ENCODE measurements at regions not wholly inside any gene's neighbourhood (a gene's known extent, or its start where the extent isn't known, plus 50 kb on each side); places are given as distances from the start of the nearest gene placed in this dataset.

GRCh38 chr2:185219981-185220380, 518.6 kb upstream of the FSIP2 start:
- Histone ChIP-seq H3K36me3 (no peaks in the 10 kb centered on the region), H3K27me3 (no peaks in the 10 kb centered on the region), H3K9me3 (no peaks in the 10 kb centered on the region), H3K4me1 (no peaks in the 10 kb centered on the region), H3K27ac (no peak overlapping the region), H3K4me3 (no peak overlapping the region)
- TF ChIP-seq, protein P1, sequence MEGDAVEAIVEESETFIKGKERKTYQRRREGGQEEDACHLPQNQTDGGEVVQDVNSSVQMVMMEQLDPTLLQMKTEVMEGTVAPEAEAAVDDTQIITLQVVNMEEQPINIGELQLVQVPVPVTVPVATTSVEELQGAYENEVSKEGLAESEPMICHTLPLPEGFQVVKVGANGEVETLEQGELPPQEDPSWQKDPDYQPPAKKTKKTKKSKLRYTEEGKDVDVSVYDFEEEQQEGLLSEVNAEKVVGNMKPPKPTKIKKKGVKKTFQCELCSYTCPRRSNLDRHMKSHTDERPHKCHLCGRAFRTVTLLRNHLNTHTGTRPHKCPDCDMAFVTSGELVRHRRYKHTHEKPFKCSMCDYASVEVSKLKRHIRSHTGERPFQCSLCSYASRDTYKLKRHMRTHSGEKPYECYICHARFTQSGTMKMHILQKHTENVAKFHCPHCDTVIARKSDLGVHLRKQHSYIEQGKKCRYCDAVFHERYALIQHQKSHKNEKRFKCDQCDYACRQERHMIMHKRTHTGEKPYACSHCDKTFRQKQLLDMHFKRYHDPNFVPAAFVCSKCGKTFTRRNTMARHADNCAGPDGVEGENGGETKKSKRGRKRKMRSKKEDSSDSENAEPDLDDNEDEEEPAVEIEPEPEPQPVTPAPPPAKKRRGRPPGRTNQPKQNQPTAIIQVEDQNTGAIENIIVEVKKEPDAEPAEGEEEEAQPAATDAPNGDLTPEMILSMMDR (IDR thresholded peaks at IDR 0.05), result no peak
- no peak for TF ChIP-seq POLR2AphosphoS5 (IDR thresholded peaks at IDR 0.05)
- no peak for TF ChIP-seq POLR2A (IDR thresholded peaks at IDR 0.05)
- intact Hi-C loops (cut with DNase I; ENCODE audit: low total_unique reads), result no loop called here
- no peak for DNase-seq (ENCODE audit: low spot score in 2 of 2)

DNA sequence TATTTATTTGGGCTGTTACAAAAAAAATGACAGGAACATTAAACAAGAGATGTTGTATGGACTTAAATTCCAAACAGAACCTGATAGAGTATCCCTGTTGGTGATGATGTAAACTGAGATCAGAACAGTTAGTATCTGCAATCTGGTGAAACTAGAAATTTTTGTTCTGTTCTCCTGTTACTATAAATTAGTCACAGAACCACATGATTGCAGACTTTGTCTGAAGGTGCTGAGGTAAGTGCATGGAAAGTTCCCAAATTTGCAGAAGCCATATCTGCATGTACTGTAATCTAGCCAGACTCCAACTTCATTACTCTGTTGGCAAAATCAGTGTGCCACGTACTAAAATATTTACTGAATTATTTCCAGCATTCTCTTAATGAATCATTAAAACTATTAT, 516.3 kb upstream of the FSIP2 start:
- TF ChIP-seq, protein P1 (IDR thresholded peaks at IDR 0.05), result no peak
- TF ChIP-seq POLR2A (IDR thresholded peaks at IDR 0.05) (no peak), POLR2AphosphoS5 (IDR thresholded peaks at IDR 0.05) (no peak)
- H3K27me3 ChIP-seq, result no peaks in the 10 kb centered on the region
- no peak overlapping the region for H3K4me3 ChIP-seq
- H3K27ac ChIP-seq, result no peak overlapping the region
- no peaks in the 10 kb centered on the region for H3K36me3 ChIP-seq
- H3K4me1 ChIP-seq, result no peaks in the 10 kb centered on the region
- H3K9me3 ChIP-seq, result no peaks in the 10 kb centered on the region
- intact Hi-C loops (cut with DNase I; ENCODE audit: low total_unique reads), result no loop called here
- no peak for DNase-seq (ENCODE audit: low spot score in 2 of 2)

- no peak overlapping the region for H3K27ac ChIP-seq
- H3K9me3 ChIP-seq, result no peaks in the 10 kb centered on the region
- H3K27me3 ChIP-seq, result no peaks in the 10 kb centered on the region
- no peaks in the 10 kb centered on the region for H3K4me1 ChIP-seq
- intact Hi-C loops (cut with DNase I; ENCODE audit: low total_unique reads), result no loop called here
- DNase-seq (ENCODE audit: low spot score in 2 of 2), result no peak
- H3K36me3 ChIP-seq, result no peaks in the 10 kb centered on the region
- no peak for TF ChIP-seq POLR2AphosphoS5 (IDR thresholded peaks at IDR 0.05)
- TF ChIP-seq, protein P1 (IDR thresholded peaks at IDR 0.05), result no peak
- no peak for TF ChIP-seq POLR2A (IDR thresholded peaks at IDR 0.05)
- H3K4me3 ChIP-seq, result no peak overlapping the region
Observed at GRCh38 chr2:185227391-185227790, 511.2 kb upstream of the FSIP2 start.

GRCh38 chr2:185239491-185239890, 499.1 kb upstream of the FSIP2 start:
- no peak for DNase-seq (ENCODE audit: low spot score in 2 of 2)
- no peaks in the 10 kb centered on the region for H3K9me3 ChIP-seq
- intact Hi-C loops (cut with DNase I; ENCODE audit: low total_unique reads), result no loop called here
- TF ChIP-seq POLR2AphosphoS5 (IDR thresholded peaks at IDR 0.05), result no peak
- TF ChIP-seq, protein P1 (IDR thresholded peaks at IDR 0.05), result no peak
- TF ChIP-seq POLR2A (IDR thresholded peaks at IDR 0.05), result no peak
- no peak overlapping the region for H3K27ac ChIP-seq
- H3K27me3 ChIP-seq, result no peaks in the 10 kb centered on the region
- H3K4me1 ChIP-seq, result no peaks in the 10 kb centered on the region
- H3K4me3 ChIP-seq, result no peak overlapping the region
- H3K36me3 ChIP-seq, result no peaks in the 10 kb centered on the region

DNA sequence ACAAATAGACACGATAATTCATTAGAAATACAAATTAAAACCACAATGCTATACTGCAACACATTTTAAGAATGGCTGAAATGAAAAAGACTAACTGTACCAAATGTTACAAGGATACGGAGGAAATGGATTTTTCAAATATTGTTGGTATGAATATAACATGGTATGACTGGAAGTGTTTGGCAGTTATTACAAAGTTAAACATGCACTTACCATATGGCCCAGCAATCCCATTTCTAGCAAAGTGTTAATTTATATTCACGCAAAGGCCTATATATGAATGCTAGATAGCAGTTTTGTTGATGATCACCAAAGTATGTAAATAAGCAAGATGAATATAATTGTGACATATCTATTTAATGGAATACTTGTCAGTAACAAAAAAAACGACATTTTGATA, 497.8 kb upstream of the FSIP2 start:
- Histone ChIP-seq H3K27ac (no peak overlapping the region), H3K4me1 (no peaks in the 10 kb centered on the region), H3K4me3 (no peak overlapping the region), H3K9me3 (no peaks in the 10 kb centered on the region), H3K27me3 (no peaks in the 10 kb centered on the region), H3K36me3 (no peaks in the 10 kb centered on the region)
- intact Hi-C loops (cut with DNase I; ENCODE audit: low total_unique reads), result no loop called here
- DNase-seq (ENCODE audit: low spot score in 2 of 2), result no peak
- TF ChIP-seq, protein P1 (IDR thresholded peaks at IDR 0.05), result no peak
- TF ChIP-seq POLR2A (IDR thresholded peaks at IDR 0.05) (no peak), POLR2AphosphoS5 (IDR thresholded peaks at IDR 0.05) (no peak)
